GM20000 (cell line): ENCODE measurements at regions not wholly inside any gene's neighbourhood (a gene's known extent, or its start where the extent isn't known, plus 50 kb on each side); places are given as distances from the start of the nearest gene placed in this dataset.

ENCODE experiments used
- DNase-seq: peaks from one replicate; pipeline ENCODE4 v3.0.0; 2012; ENCODE audit warnings: low spot score
- TF ChIP-seq, protein P1 (sequence below): IDR thresholded peaks from 2 replicates; pipeline ENCODE4 v1.5.1; 2012; ENCODE audit warnings: mild to moderate bottlenecking, control low read depth; ENCODE audit errors: extremely low read depth, missing control alignments

DNA sequence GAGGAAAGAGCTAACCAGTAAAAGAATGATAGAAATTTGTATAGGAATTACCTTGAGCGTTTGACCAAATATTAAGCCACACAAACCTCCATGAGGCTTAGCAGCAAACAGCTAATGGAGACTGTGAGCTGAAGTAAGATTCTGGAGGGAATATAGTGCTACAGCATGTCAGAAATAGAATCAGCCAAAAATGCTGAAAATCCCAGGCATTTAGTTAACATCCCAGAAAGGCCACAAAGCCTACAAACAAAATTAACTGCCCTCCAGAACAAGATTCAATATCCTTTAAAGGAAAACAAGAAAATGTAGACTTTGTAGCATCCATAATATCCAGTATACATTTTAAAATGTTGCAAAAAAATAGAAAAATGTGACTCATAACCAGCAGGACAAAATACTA, 257.8 kb upstream of the TUSC1 start:
- TF ChIP-seq, protein P1, sequence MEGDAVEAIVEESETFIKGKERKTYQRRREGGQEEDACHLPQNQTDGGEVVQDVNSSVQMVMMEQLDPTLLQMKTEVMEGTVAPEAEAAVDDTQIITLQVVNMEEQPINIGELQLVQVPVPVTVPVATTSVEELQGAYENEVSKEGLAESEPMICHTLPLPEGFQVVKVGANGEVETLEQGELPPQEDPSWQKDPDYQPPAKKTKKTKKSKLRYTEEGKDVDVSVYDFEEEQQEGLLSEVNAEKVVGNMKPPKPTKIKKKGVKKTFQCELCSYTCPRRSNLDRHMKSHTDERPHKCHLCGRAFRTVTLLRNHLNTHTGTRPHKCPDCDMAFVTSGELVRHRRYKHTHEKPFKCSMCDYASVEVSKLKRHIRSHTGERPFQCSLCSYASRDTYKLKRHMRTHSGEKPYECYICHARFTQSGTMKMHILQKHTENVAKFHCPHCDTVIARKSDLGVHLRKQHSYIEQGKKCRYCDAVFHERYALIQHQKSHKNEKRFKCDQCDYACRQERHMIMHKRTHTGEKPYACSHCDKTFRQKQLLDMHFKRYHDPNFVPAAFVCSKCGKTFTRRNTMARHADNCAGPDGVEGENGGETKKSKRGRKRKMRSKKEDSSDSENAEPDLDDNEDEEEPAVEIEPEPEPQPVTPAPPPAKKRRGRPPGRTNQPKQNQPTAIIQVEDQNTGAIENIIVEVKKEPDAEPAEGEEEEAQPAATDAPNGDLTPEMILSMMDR, result no peak

DNA sequence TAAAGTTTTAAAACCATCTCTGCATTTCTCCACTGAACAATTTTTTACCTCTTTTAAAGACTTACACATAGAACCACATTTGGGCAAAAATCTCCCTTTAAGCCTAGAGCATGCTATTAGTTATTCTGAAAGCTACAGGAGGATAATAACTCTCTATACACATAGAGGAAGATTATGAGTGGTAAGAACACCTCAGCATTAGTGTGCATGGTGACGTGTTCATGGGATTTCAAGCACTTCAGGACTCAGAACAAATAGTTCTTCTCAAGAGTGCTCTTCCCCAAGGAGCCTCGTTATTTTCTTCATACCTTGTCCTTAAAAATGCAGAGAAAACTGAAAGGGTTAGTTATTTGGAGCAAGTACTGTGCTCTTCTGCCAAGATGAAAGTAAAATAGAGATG, 256.9 kb upstream of the TUSC1 start:
- DNase-seq, result no peak
- TF ChIP-seq, protein P1, result no peak

More for the DNA sequence above, 257.8 kb upstream of the TUSC1 start:
- no peak for DNase-seq

DNA sequence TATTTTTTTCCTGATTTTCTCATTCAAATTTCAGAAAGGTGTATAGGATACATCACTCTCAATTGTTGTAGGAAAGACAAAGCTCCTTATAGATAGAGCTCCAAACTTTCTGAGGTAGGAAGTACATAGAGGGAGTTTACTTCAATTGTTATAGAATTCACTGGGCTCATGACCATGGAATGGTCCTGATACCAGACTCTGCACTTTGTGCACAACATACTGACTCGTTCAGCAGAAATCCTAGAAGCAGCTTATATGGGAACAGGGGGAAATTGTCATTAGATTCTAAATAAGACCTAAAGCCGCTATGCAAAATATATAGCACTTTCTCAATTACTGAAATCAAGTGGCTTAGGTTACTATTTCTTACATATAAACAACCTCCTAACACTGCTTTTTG, 240.5 kb upstream of the TUSC1 start:
- TF ChIP-seq, protein P1, result no peak
- no peak for DNase-seq

DNA sequence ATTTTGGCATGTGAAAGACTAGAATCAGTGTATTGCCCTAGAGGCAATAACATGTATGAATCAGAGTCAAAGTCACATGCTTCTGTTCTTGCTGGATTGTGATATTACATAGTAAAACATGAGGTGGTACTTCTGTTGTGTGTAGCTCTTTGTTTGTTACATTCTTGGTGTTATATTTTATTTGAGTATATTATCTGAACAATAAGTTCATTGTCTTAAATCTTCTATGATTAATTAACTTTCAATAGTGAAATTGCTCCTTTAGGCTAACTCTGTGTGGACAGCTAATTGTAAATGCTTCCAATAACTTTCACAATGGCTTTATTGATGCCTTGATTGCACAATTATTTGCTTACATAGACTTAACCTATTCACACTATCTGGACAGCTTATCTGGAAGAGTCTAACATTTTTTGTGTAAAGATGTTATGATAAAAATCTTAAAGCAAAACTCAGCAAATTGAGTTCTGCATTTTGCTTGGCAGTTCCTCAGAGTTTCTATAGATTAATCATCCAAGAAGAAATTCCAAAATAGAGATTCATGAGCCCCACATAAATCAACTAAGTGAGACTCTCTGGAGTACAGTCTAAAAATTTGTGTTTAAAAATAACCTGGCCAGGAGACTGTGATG, 239.6 kb upstream of the TUSC1 start:
- DNase-seq, result no peak
- TF ChIP-seq, protein P1, result no peak

DNA sequence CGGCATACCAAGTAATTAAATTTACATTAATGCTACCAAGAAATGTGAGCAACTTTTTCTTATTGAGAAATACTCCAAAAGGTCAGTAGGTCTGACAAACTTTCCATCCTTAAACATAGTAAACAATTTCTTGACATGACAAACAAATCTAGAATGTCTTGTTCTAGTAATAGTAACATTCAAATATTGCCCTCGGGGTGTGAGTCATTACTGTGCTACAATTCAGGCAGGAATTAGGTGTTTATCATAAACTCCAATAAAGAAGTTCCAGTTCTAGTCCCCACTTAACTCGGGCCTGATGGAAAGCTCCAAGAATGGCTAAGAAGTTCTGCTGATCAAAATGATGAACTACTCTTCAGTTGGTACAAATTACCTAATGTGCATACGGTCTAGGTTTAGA, 235.6 kb upstream of the TUSC1 start:
- DNase-seq, result no peak
- TF ChIP-seq, protein P1, result no peak

DNA sequence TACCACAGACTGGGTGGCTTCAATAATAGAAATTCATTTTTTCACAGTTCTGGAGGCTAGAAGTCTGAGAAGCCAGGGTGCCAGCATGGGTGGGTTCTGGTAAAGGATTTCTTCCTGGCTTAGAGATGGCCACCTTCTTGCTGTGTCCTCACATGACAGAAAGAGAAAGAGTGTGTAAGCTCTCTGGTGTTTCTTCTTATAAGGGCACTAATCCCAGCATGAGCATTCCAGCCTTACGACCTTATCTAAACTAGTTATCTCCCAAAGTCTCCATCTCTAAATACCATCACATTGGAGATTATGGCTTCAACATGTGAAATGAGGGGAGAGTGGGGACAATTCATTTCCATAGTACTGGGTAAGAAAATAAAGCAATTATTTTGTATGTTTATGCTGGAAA, 226.5 kb upstream of the TUSC1 start:
- DNase-seq, result no peak

DNA sequence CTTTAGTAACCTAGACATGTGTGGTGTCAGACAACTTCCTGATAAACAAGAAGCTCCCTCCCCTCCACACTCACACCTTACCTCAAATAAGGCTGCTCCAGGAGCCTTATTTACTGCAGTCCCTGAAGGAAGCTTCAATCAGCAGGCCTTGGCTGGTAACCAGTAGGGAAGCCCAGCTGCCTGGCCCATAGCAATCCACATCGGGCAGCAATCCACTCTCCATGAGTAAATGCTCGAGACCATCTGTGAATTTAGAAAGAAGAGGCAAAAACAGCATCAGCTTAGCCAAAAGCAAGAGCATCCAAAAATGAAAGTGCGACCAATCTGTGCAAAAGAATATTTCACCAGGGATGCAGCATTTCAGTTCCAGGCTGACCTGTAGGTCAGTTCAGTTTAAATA, 213.3 kb upstream of the TUSC1 start:
- no peak for DNase-seq
- TF ChIP-seq, protein P1, result no peak

More for the DNA sequence above, 226.5 kb upstream of the TUSC1 start:
- TF ChIP-seq, protein P1, result no peak
